ENCODE measurements at regions not wholly inside any gene's neighbourhood (a gene's known extent, or its start where the extent isn't known, plus 50 kb on each side); places are given as distances from the start of the nearest gene placed in this dataset.

DNA sequence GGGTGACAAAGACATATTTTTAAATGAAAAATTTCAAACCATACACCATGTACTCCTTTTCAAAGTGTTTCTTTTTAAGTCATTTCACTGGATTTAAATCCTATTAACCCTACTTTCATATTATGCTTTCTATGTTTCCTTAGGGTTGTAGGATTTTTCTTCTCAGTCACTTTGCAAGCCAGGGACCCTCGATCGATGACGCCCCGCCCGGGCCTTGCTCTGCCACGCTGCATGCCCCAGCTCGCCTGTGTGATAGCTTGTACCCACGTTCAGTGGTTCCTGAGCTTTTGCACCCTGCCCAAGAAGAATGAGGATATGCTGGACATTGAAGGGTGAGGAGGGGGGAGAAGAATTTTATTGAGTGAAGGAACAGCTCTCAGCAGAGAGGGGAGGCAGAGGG lies 568.0 kb downstream of the TRIB2 start:
- dilution Hi-C loops (cut with MboI; ENCODE audit: extremely low pct_ligation_motif_present, low sequenced_read_pairs) = no loop called here
- no peak for DNase-seq (ENCODE audit: low read depth, low spot score)
- Histone ChIP-seq H3K27ac (ENCODE audit: insufficient read depth, low read depth, low read length) (no peak overlapping the region), H3K36me3 (ENCODE audit: control insufficient read depth in 2 of 2, extremely low read depth in 1 of 2, insufficient read depth in 2 of 2, low read length in 2 of 2) (no peaks in the 10 kb centered on the region), H3K9me1 (replicated peaks; ENCODE audit: control insufficient read depth, extremely low read depth, insufficient read depth, low read length) (no peaks in the 10 kb centered on the region), H4K20me1 (replicated peaks; ENCODE audit: control insufficient read depth, extremely low read depth, insufficient read depth, low read length) (no peaks in the 10 kb centered on the region), H3K79me2 (ENCODE audit: control insufficient read depth, insufficient read depth, low read length) (no peaks in the 10 kb centered on the region), H2AFZ (ENCODE audit: low read depth, low read length) (no peak overlapping the region), H3K9ac (replicated peaks; ENCODE audit: extremely low read depth, insufficient read depth, low read length) (no peak overlapping the region), H3K27me3 (ENCODE audit: control insufficient read depth in 2 of 2, insufficient read depth in 2 of 2, low read length in 2 of 2) (no peaks in the 10 kb centered on the region), H3K4me2 (ENCODE audit: insufficient read depth, low read length) (no peak overlapping the region), H3K4me3 (replicated peaks in 1 of 3; ENCODE audit: insufficient read depth in 1 of 3, low read depth in 1 of 3, low read length in 3 of 3) (no peak overlapping the region), H3K9me3 (replicated peaks; ENCODE audit: control insufficient read depth, insufficient read depth, low read length) (peaks cover 5% of the 10 kb centered on the region), H3K4me1 (ENCODE audit: control insufficient read depth, extremely low read depth, insufficient read depth, low read length) (no peaks in the 10 kb centered on the region)
- ChIA-PET CTCF (interaction anchor here (0.7 kb wide), 1 partner anchor 19 kb away, joined by 3 read pairs; no protein-coding TSS in a partner anchor), POLR2A (no interaction called here)
- intact Hi-C loops (cut with micrococcal nuclease) = no loop called here
- TF ChIP-seq POLR2AphosphoS5 (IDR thresholded peaks at IDR 0.05; ENCODE audit: insufficient read depth, low read depth, low read length) = no peak
- TF ChIP-seq, protein P1, sequence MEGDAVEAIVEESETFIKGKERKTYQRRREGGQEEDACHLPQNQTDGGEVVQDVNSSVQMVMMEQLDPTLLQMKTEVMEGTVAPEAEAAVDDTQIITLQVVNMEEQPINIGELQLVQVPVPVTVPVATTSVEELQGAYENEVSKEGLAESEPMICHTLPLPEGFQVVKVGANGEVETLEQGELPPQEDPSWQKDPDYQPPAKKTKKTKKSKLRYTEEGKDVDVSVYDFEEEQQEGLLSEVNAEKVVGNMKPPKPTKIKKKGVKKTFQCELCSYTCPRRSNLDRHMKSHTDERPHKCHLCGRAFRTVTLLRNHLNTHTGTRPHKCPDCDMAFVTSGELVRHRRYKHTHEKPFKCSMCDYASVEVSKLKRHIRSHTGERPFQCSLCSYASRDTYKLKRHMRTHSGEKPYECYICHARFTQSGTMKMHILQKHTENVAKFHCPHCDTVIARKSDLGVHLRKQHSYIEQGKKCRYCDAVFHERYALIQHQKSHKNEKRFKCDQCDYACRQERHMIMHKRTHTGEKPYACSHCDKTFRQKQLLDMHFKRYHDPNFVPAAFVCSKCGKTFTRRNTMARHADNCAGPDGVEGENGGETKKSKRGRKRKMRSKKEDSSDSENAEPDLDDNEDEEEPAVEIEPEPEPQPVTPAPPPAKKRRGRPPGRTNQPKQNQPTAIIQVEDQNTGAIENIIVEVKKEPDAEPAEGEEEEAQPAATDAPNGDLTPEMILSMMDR (IDR thresholded peaks at IDR 0.05; ENCODE audit: extremely low read depth in 1 of 2, insufficient read depth in 1 of 2, low read depth in 1 of 2, low read length in 2 of 2) = no peak
- no peak for TF ChIP-seq JUN (IDR thresholded peaks at IDR 0.05; ENCODE audit: borderline replicate concordance, insufficient read depth, insufficient read length, low read depth)
- TF ChIP-seq FOS (IDR thresholded peaks at IDR 0.05; ENCODE audit: borderline replicate concordance, insufficient read depth, low read length) = no peak
- TF ChIP-seq EZH2 (IDR thresholded peaks at IDR 0.05; ENCODE audit: borderline replicate concordance, low read depth, low read length, severe bottlenecking) = no peak
- TF ChIP-seq, protein P2, sequence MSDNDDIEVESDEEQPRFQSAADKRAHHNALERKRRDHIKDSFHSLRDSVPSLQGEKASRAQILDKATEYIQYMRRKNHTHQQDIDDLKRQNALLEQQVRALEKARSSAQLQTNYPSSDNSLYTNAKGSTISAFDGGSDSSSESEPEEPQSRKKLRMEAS (IDR thresholded peaks at IDR 0.05; ENCODE audit: insufficient read depth, insufficient read length) = no peak
- FAIRE-seq = no peak
- no TSS peak for BruUV-seq (replicated peaks)

All from endothelial cell of umbilical vein (primary cell).